ENCODE measurements at regions not wholly inside any gene's neighbourhood (a gene's known extent, or its start where the extent isn't known, plus 50 kb on each side); places are given as distances from the start of the nearest gene placed in this dataset.
"Not testable (repeated sequence)": the region's sequence is repeated elsewhere in the genome, so short reads cannot be mapped to it uniquely, and the experiment has no call there.

GRCh38 chr2:208800887-208801286, 394.3 kb downstream of the PTH2R start:
- not testable (repeated sequence) for DNase-seq

- DNase-seq = no peak
Measured at GRCh38 chr2:208807756-208808155, 401.2 kb downstream of the PTH2R start.

GRCh38 chr2:208811885-208812284, 405.3 kb downstream of the PTH2R start:
- DNase-seq = not testable (repeated sequence)

GRCh38 chr2:208819190-208819589, 412.6 kb downstream of the PTH2R start:
- DNase-seq = no peak

- peak; percentile 14 for DNase-seq
Measured at GRCh38 chr2:208820014-208820688, 413.6 kb downstream of the PTH2R start.

- DNase-seq = no peak
Measured at GRCh38 chr2:208827109-208827508, 420.5 kb downstream of the PTH2R start.

GRCh38 chr2:208827549-208828221, 421.1 kb downstream of the PTH2R start:
- DNase-seq = no peak

- DNase-seq = no peak
Measured at GRCh38 chr2:208830203-208830602, 423.6 kb downstream of the PTH2R start.

GRCh38 chr2:208847651-208848050, 441.1 kb downstream of the PTH2R start:
- no peak for DNase-seq

GRCh38 chr2:208854717-208855116, 448.1 kb downstream of the PTH2R start:
- no peak for DNase-seq

- no peak for DNase-seq
Measured at GRCh38 chr2:208867374-208867773, 460.8 kb downstream of the PTH2R start.

GRCh38 chr2:208872591-208872990, 466.0 kb downstream of the PTH2R start:
- no peak for DNase-seq

- DNase-seq = no peak
Measured at GRCh38 chr2:208879666-208880065, 473.1 kb downstream of the PTH2R start.

- no peak for DNase-seq
Measured at GRCh38 chr2:208880171-208880570, 473.6 kb downstream of the PTH2R start.

GRCh38 chr2:208890486-208890885, 483.9 kb downstream of the PTH2R start:
- DNase-seq = no peak

GRCh38 chr2:208892203-208892602, 485.6 kb downstream of the PTH2R start:
- DNase-seq = no peak

GRCh38 chr2:208906330-208906729, 499.7 kb downstream of the PTH2R start:
- DNase-seq = no peak

GRCh38 chr2:208915401-208915800, 508.4 kb upstream of the MAP2 start:
- no peak for DNase-seq

GRCh38 chr2:208916881-208917280, 507.0 kb upstream of the MAP2 start:
- no peak for DNase-seq

- DNase-seq = not testable (repeated sequence)
Measured at GRCh38 chr2:208921358-208921757, 502.5 kb upstream of the MAP2 start.

- DNase-seq = no peak
Measured at GRCh38 chr2:208927867-208928266, 496.0 kb upstream of the MAP2 start.

GRCh38 chr2:208929139-208929864, 494.5 kb upstream of the MAP2 start:
- no peak for DNase-seq

- DNase-seq = no peak
Measured at GRCh38 chr2:208929894-208930427, 493.9 kb upstream of the MAP2 start.

Data from left kidney (tissue), 1 donor.